WTC11 (cell line): ENCODE measurements at regions not wholly inside any gene's neighbourhood (a gene's known extent, or its start where the extent isn't known, plus 50 kb on each side); places are given as distances from the start of the nearest gene placed in this dataset.

ENCODE experiments used
- ATAC-seq: fragments of 200-7000 bp; cut with Tn5 transposase; 2 replicates; pipeline ENCODE4 v1.10.0; 2021; ENCODE audit warnings: mild to moderate bottlenecking, moderate library complexity
- CTCF ChIA-PET: fragments of 300-600 bp; sonication (Branson Sonifier 250); formaldehyde crosslinking; loops from one replicate; lab custom pipeline; 2021; ENCODE audit warnings: antibody characterized with exemption; lab: Charles Lee
- POLR2A ChIA-PET: fragments of 350-600 bp; sonication (Branson Sonifier 250); formaldehyde crosslinking; loops from one replicate; lab custom pipeline; 2021; ENCODE audit warnings: antibody characterized with exemption; lab: Charles Lee
- DNase-seq: peaks from one replicate; pipeline ENCODE4 v3.0.0; 2021; ENCODE audit warnings: low spot score
- H3K27ac Mint-ChIP-seq: 2 replicates; pipeline ENCODE4 v1.8.0; 2021; ENCODE audit warnings: mixed read lengths
- H3K27me3 Mint-ChIP-seq: 2 replicates; pipeline ENCODE4 v1.8.0; 2021; ENCODE audit warnings: low read depth, mild to moderate bottlenecking, moderate library complexity, mixed read lengths
- H3K36me3 Mint-ChIP-seq: 2 replicates; pipeline ENCODE4 v1.8.0; 2021; ENCODE audit warnings: mixed read lengths
- H3K4me1 Mint-ChIP-seq: 2 replicates; pipeline ENCODE4 v1.8.0; 2022; ENCODE audit warnings: mixed read lengths
- H3K4me3 Mint-ChIP-seq: 2 replicates; pipeline ENCODE4 v1.8.0; 2021; ENCODE audit warnings: mild to moderate bottlenecking, moderate library complexity, mixed read lengths
- H3K9me3 Mint-ChIP-seq: 2 replicates; pipeline ENCODE4 v1.8.0; 2021; ENCODE audit warnings: mixed read lengths
- AFF4 ChIP-seq: sonication (generic); formaldehyde crosslinking; IDR thresholded peaks from 2 replicates; pipeline ENCODE4 v1.8.1; 2023; ENCODE audit warnings: mild to moderate bottlenecking, missing genetic modification reagents, borderline replicate concordance
- AR ChIP-seq: fragments of 250-450 bp; sonication (Bioruptor Pico); IDR thresholded peaks from 2 replicates; pipeline ENCODE4 v1.9.0; 2021; ENCODE audit warnings: mild to moderate bottlenecking
- ARID4B ChIP-seq: sonication (generic); formaldehyde crosslinking; IDR thresholded peaks from 2 replicates; pipeline ENCODE4 v1.8.0; 2023; ENCODE audit warnings: missing genetic modification reagents, mild to moderate bottlenecking, borderline replicate concordance
- ATF2 ChIP-seq: sonication (generic); formaldehyde crosslinking; IDR thresholded peaks from 2 replicates; pipeline ENCODE4 v1.8.1; 2022; ENCODE audit warnings: low read depth, missing genetic modification reagents, borderline replicate concordance
- CREB1 ChIP-seq: sonication (generic); formaldehyde crosslinking; IDR thresholded peaks from 2 replicates; pipeline ENCODE4 v1.8.0; 2023; ENCODE audit warnings: mild to moderate bottlenecking, missing genetic modification reagents
- E2F4 ChIP-seq: sonication (generic); formaldehyde crosslinking; IDR thresholded peaks from 2 replicates; pipeline ENCODE4 v1.8.1; 2022; ENCODE audit warnings: low read depth, mild to moderate bottlenecking, moderate library complexity, missing genetic modification reagents, borderline replicate concordance
- ELF4 ChIP-seq: sonication (generic); formaldehyde crosslinking; IDR thresholded peaks from 2 replicates; pipeline ENCODE4 v1.8.1; 2022; ENCODE audit warnings: low read depth, mild to moderate bottlenecking, moderate library complexity, missing genetic modification reagents
- ETV6 ChIP-seq: sonication (generic); formaldehyde crosslinking; IDR thresholded peaks from 2 replicates; pipeline ENCODE4 v1.8.1; 2022; ENCODE audit warnings: mild to moderate bottlenecking, missing genetic modification reagents
- HMGA2 ChIP-seq: fragments of 250-450 bp; sonication (Bioruptor Pico); IDR thresholded peaks from 2 replicates; pipeline ENCODE4 v1.4.0; 2021; ENCODE audit warnings: mild to moderate bottlenecking, moderate library complexity
- MAX ChIP-seq: sonication (generic); formaldehyde crosslinking; IDR thresholded peaks from 2 replicates; pipeline ENCODE4 v1.8.0; 2022; ENCODE audit warnings: mild to moderate bottlenecking, missing genetic modification reagents
- NFATC4 ChIP-seq: fragments of 250-450 bp; sonication (Bioruptor Pico); IDR thresholded peaks from 2 replicates; pipeline ENCODE4 v1.9.0; 2021; ENCODE audit warnings: mild to moderate bottlenecking
- PRRX2 ChIP-seq: fragments of 250-450 bp; sonication (Bioruptor Pico); IDR thresholded peaks from 2 replicates; pipeline ENCODE4 v1.8.0; 2021; ENCODE audit warnings: mild to moderate bottlenecking
- RELA ChIP-seq: sonication (generic); formaldehyde crosslinking; IDR thresholded peaks from 2 replicates; pipeline ENCODE4 v1.8.1; 2022; ENCODE audit warnings: missing genetic modification reagents, mild to moderate bottlenecking, borderline replicate concordance
- SMAD3 ChIP-seq: sonication (generic); formaldehyde crosslinking; IDR thresholded peaks from 2 replicates; pipeline ENCODE4 v1.8.0; 2022; ENCODE audit warnings: missing genetic modification reagents, mild to moderate bottlenecking, borderline replicate concordance
- SOX15 ChIP-seq: fragments of 250-450 bp; sonication (Bioruptor Pico); IDR thresholded peaks from 2 replicates; pipeline ENCODE4 v1.9.0; 2021; ENCODE audit warnings: mild to moderate bottlenecking
- TCF7 ChIP-seq: sonication (generic); formaldehyde crosslinking; IDR thresholded peaks from 2 replicates; pipeline ENCODE4 v1.8.0; 2022; ENCODE audit warnings: mild to moderate bottlenecking, low read depth, missing genetic modification reagents, moderate library complexity
- ZNF121 ChIP-seq: sonication (generic); formaldehyde crosslinking; IDR thresholded peaks from 2 replicates; pipeline ENCODE4 v1.8.0; 2023; ENCODE audit warnings: missing genetic modification reagents
- ZNF232 ChIP-seq: sonication (generic); formaldehyde crosslinking; IDR thresholded peaks from 2 replicates; pipeline ENCODE4 v1.8.0; 2022; ENCODE audit warnings: mild to moderate bottlenecking, missing genetic modification reagents
- ZNF317 ChIP-seq: sonication (generic); formaldehyde crosslinking; IDR thresholded peaks from 2 replicates; pipeline ENCODE4 v1.8.1; 2023; ENCODE audit warnings: low read depth, mild to moderate bottlenecking, moderate library complexity, missing genetic modification reagents, borderline replicate concordance
- ZNF671 ChIP-seq: fragments of 250-450 bp; sonication (Bioruptor Pico); IDR thresholded peaks from 2 replicates; pipeline ENCODE4 v1.8.0; 2021; ENCODE audit warnings: mild to moderate bottlenecking
- TF ChIP-seq, protein P1 (sequence below): fragments of 250-450 bp; sonication (Bioruptor Pico); IDR thresholded peaks from 2 replicates; pipeline ENCODE4 v1.9.0; 2021; ENCODE audit warnings: moderate library complexity, mild to moderate bottlenecking, inconsistent platforms, borderline replicate concordance

DNA sequence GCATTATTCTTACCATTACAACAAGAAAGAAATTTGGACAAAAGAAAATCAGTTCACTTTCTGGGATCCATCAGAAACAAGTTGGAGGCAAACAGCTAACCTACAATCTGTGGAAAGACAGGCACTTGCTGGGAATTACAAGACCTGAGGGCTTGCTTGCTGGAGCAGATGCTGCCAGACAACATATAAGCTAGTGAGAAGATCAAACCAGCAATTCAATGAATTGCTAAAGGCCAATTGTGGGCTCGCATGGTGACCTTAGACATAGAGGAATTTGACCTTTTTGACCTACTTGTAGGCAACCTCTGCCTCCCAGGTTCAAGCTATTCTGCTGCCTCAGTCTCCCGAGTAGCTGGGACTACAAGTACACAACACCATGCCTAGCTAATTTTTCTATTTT is 921.2 kb upstream of the CNTNAP5 start:
- Mint-ChIP-seq H3K36me3 (no peaks in the 10 kb centered on the region), H3K27ac (no peak overlapping the region), H3K4me3 (no peak overlapping the region), H3K9me3 (no peaks in the 10 kb centered on the region), H3K4me1 (peaks cover 1% of the 10 kb centered on the region; the same call in 1 of the 2 replicates), H3K27me3 (no peaks in the 10 kb centered on the region)
- DNase-seq = no peak
- POLR2A ChIA-PET = no interaction called here
- ATAC-seq = no peak
- TF ChIP-seq SOX15 (no peak), PRRX2 (CRISPR knock-in tag) (no peak), ATF2 (CRISPR knock-in tag) (no peak), ELF4 (CRISPR knock-in tag) (no peak), RELA (CRISPR knock-in tag) (no peak), TCF7 (CRISPR knock-in tag) (no peak), E2F4 (CRISPR knock-in tag) (no peak), ETV6 (CRISPR knock-in tag) (no peak), ZNF671 (no peak), HMGA2 (CRISPR knock-in tag) (no peak), AR (CRISPR knock-in tag) (no peak), ZNF121 (no peak), AFF4 (CRISPR knock-in tag) (no peak), MAX (CRISPR knock-in tag) (no peak), ZNF232 (no peak)
- TF ChIP-seq, protein P1, sequence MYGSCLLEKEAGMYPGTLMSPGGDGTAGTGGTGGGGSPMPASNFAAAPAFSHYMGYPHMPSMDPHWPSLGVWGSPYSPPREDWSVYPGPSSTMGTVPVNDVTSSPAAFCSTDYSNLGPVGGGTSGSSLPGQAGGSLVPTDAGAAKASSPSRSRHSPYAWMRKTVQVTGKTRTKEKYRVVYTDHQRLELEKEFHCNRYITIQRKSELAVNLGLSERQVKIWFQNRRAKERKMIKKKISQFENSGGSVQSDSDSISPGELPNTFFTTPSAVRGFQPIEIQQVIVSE = no peak
- TF ChIP-seq, all 79 proteins: peak for 0
- CTCF ChIA-PET = no interaction called here

DNA sequence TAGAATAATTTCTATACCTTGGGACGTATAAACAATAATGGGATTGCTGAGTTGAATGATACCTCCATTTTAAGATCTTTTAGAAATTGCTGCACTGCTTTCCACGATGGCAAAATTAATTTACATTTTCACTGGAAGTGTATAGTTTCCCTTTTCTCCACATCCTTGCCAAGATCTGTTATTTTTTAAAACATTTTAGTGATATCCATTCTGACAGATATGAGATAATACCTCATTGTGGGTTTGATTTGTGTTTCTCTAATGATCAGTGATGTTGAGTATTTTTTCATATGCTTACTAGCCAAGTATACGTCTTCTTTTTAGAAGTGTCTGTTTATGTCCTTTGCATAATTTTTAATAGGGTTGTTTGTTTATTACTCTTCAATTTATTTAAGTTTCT is 908.5 kb upstream of the CNTNAP5 start:
- ChIA-PET CTCF (no interaction called here), POLR2A (no interaction called here)
- ATAC-seq = no peak
- no peak overlapping the region for H3K27ac Mint-ChIP-seq
- H3K36me3 Mint-ChIP-seq = peaks cover 12% of the 10 kb centered on the region
- H3K4me1 Mint-ChIP-seq = peaks cover 9% of the 10 kb centered on the region; the same call in 1 of the 2 replicates
- peaks cover 26% of the 10 kb centered on the region for H3K9me3 Mint-ChIP-seq
- no peak for DNase-seq
- no peaks in the 10 kb centered on the region for H3K27me3 Mint-ChIP-seq
- H3K4me3 Mint-ChIP-seq = no peak overlapping the region
- TF ChIP-seq CREB1 (CRISPR knock-in tag) = no peak
- TF ChIP-seq ETV6 (CRISPR knock-in tag) = no peak
- TF ChIP-seq ARID4B (CRISPR knock-in tag) = no peak
- TF ChIP-seq ZNF317 = no peak
- TF ChIP-seq E2F4 (CRISPR knock-in tag) = no peak
- no peak for TF ChIP-seq SMAD3 (CRISPR knock-in tag)
- TF ChIP-seq NFATC4 = no peak
